ENCODE measurements at regions not wholly inside any gene's neighbourhood (a gene's known extent, or its start where the extent isn't known, plus 50 kb on each side); places are given as distances from the start of the nearest gene placed in this dataset.

GRCh38 chr4:138773321-138773720 lies 242.3 kb upstream of the NOCT start:
- TF ChIP-seq, protein P1, sequence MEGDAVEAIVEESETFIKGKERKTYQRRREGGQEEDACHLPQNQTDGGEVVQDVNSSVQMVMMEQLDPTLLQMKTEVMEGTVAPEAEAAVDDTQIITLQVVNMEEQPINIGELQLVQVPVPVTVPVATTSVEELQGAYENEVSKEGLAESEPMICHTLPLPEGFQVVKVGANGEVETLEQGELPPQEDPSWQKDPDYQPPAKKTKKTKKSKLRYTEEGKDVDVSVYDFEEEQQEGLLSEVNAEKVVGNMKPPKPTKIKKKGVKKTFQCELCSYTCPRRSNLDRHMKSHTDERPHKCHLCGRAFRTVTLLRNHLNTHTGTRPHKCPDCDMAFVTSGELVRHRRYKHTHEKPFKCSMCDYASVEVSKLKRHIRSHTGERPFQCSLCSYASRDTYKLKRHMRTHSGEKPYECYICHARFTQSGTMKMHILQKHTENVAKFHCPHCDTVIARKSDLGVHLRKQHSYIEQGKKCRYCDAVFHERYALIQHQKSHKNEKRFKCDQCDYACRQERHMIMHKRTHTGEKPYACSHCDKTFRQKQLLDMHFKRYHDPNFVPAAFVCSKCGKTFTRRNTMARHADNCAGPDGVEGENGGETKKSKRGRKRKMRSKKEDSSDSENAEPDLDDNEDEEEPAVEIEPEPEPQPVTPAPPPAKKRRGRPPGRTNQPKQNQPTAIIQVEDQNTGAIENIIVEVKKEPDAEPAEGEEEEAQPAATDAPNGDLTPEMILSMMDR (optimal IDR thresholded peaks at IDR 0.05 in 1 of 3, IDR thresholded peaks at IDR 0.05 in 1 of 3, conservative IDR thresholded peaks at IDR 0.05 in 1 of 3; ENCODE audit: extremely low read depth in 1 of 3, insufficient read depth in 2 of 3, low read length in 3 of 3), result no peak
- no peak for TF ChIP-seq EZH2 (IDR thresholded peaks at IDR 0.05; ENCODE audit: low read length)
